Neuronal stem cell (in vitro differentiated cells): ENCODE measurements at regions not wholly inside any gene's neighbourhood (a gene's known extent, or its start where the extent isn't known, plus 50 kb on each side); places are given as distances from the start of the nearest gene placed in this dataset.

Experiments
- DNase-seq: peaks from one replicate; pipeline ENCODE4 v3.0.0-alpha.2; 2013; ENCODE audit warnings: low spot score
- H2AFZ ChIP-seq: one replicate; pipeline ENCODE4 v1.6.1; 2013; ENCODE audit warnings: mild to moderate bottlenecking, low read length, inconsistent platforms
- H2AK5ac ChIP-seq: 2 replicates; pipeline ENCODE4 v1.6.1; 2013; ENCODE audit warnings: low read depth, mild to moderate bottlenecking, inconsistent platforms, low read length, moderate library complexity, mixed read lengths
- H2BK120ac ChIP-seq: 2 replicates; pipeline ENCODE4 v1.6.1; 2013; ENCODE audit warnings: low read depth, mild to moderate bottlenecking, inconsistent platforms, low read length, moderate library complexity, mixed read lengths
- H2BK12ac ChIP-seq: one replicate; pipeline ENCODE4 v1.6.1; 2013; ENCODE audit warnings: low read length, inconsistent platforms
- H2BK15ac ChIP-seq: 2 replicates; pipeline ENCODE4 v1.6.1; 2013; ENCODE audit warnings: mild to moderate bottlenecking, low read length, inconsistent platforms, mixed read lengths
- H2BK5ac ChIP-seq: one replicate; pipeline ENCODE4 v1.6.1; 2013; ENCODE audit warnings: inconsistent platforms, mild to moderate bottlenecking, low read length, moderate library complexity
- H3K14ac ChIP-seq: one replicate; pipeline ENCODE4 v1.6.1; 2013; ENCODE audit warnings: low read length, inconsistent platforms
- H3K18ac ChIP-seq: 2 replicates; pipeline ENCODE4 v1.6.1; 2013; ENCODE audit warnings: low read length, inconsistent platforms
- H3K23ac ChIP-seq: 2 replicates; pipeline ENCODE4 v1.6.1; 2013; ENCODE audit warnings: low read depth, mild to moderate bottlenecking, mixed read lengths, low read length, inconsistent platforms; ENCODE audit not compliant: poor library complexity
- H3K27ac ChIP-seq: replicated peaks from 3 replicates; pipeline ENCODE4 v1.5.1; 2013; ENCODE audit warnings: low read length, inconsistent platforms
- H3K27me3 ChIP-seq, 3 experiments: 2 replicates each; pipeline ENCODE4 v1.6.1; 2013; ENCODE audit warnings: low read length in 3 of 3, mild to moderate bottlenecking in 2 of 3, inconsistent platforms in 1 of 3, low read depth in 1 of 3, mixed read lengths in 1 of 3, moderate library complexity in 1 of 3; ENCODE audit not compliant: control insufficient read depth in 3 of 3, insufficient read depth in 3 of 3
- H3K36me3 ChIP-seq, 2 donors: replicated peaks in 1 of 2; 2 replicates each; pipeline ENCODE4 v1.6.1; 2013; ENCODE audit warnings: low read length in 2 of 2; ENCODE audit not compliant: control insufficient read depth in 2 of 2, insufficient read depth in 2 of 2
- H3K4ac ChIP-seq: 2 replicates; pipeline ENCODE4 v1.6.1; 2013; ENCODE audit warnings: inconsistent platforms, mild to moderate bottlenecking, low read length, moderate library complexity
- H3K4me1 ChIP-seq, 2 donors: 1 replicate in 1 of 2; 2 replicates in 1 of 2; pipeline ENCODE4 v1.6.1; 2013; ENCODE audit warnings: low read length in 2 of 2, low read depth in 1 of 2; ENCODE audit not compliant: control insufficient read depth in 2 of 2, insufficient read depth in 1 of 2
- H3K4me2 ChIP-seq: one replicate; pipeline ENCODE4 v1.6.1; 2013; ENCODE audit warnings: mild to moderate bottlenecking, low read length, inconsistent platforms; ENCODE audit not compliant: insufficient read depth, poor library complexity, severe bottlenecking
- H3K4me3 ChIP-seq, 2 donors: 2 replicates each; pipeline ENCODE4 v1.5.1; 2013; ENCODE audit warnings: low read length in 2 of 2, mild to moderate bottlenecking in 2 of 2, inconsistent platforms in 1 of 2, moderate library complexity in 1 of 2
- H3K79me1 ChIP-seq: one replicate; pipeline ENCODE4 v1.6.1; 2013; ENCODE audit warnings: low read depth, mild to moderate bottlenecking, inconsistent platforms, low read length, moderate library complexity
- H3K9ac ChIP-seq: one replicate; pipeline ENCODE4 v1.6.1; 2013; ENCODE audit warnings: mild to moderate bottlenecking, low read depth, low read length, inconsistent platforms; ENCODE audit not compliant: poor library complexity
- H3K9me3 ChIP-seq, 2 donors: replicated peaks in 1 of 2; 2 replicates each; pipeline versions ENCODE3 to v1.6.1; 2013; ENCODE audit warnings: low read length in 2 of 2, mild to moderate bottlenecking in 2 of 2, inconsistent platforms in 1 of 2, low read depth in 1 of 2, mixed read lengths in 1 of 2, moderate library complexity in 1 of 2; ENCODE audit not compliant: control insufficient read depth in 2 of 2, insufficient read depth in 1 of 2
- H4K8ac ChIP-seq: one replicate; pipeline ENCODE4 v1.6.1; 2013; ENCODE audit warnings: low read depth, mild to moderate bottlenecking, inconsistent platforms, low read length, moderate library complexity
- H4K91ac ChIP-seq: one replicate; pipeline ENCODE4 v1.6.1; 2013; ENCODE audit warnings: low read length, low read depth, mild to moderate bottlenecking, inconsistent platforms; ENCODE audit not compliant: poor library complexity
- WGBS, 2 donors: extraction: QIAGEN DNeasy Blood & Tissue Kit; methylation state at CpG; one replicate each; pipeline ENCODE4 v1.1.7; 2013; ENCODE audit warnings: missing lambda C conversion rate in 2 of 2, mixed read lengths in 1 of 2; ENCODE audit not compliant: insufficient read length in 2 of 2, insufficient replicate concordance in 1 of 2; ENCODE audit errors: extremely low coverage in 2 of 2; 5-methylcytosine and 5-hydroxymethylcytosine counted together

DNA sequence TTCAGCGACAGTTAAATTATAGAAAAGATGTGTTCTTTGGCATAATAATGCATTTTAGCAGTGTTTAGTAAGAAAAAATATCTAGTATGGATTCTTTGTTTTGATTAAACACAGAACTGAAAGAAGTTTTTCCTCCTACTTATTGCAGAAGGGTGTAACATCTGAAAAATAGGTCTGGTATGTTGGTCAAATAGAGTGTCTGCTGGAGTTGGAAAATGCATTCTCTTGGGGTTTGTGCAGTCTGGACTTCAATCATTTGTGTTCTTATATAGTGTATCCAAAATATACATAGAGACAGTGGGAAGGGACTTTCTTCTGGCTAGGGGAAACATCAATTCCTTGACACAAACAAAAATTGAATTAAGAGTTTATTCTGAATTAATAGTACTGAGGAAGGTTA is 132.4 kb upstream of the MAN1A1 start:
- Histone ChIP-seq H3K79me1 (no peaks in the 10 kb centered on the region), H3K18ac (no peak overlapping the region), H3K36me3 (no peaks in the 10 kb centered on the region), H3K4ac (no peak overlapping the region), H3K4me3 (no peak overlapping the region), H3K9ac (no peak overlapping the region), H2BK12ac (no peak overlapping the region), H2BK15ac (no peak overlapping the region), H4K91ac (no peak overlapping the region), H2BK5ac (no peak overlapping the region), H2BK120ac (no peak overlapping the region), H3K27me3 (no peaks in the 10 kb centered on the region), H3K14ac (no peak overlapping the region), H3K9me3 (no peaks in the 10 kb centered on the region), H2AK5ac (no peak overlapping the region), H2AFZ (no peak overlapping the region), H3K27ac (no peak overlapping the region), H4K8ac (no peak overlapping the region), H3K4me2 (no peak overlapping the region), H3K23ac (no peak overlapping the region), H3K4me1 (peaks cover 0 to 2% of the 10 kb centered on the region in 2 donors)
- DNase-seq: no peak
- WGBS, 2 donors: no CpG with 5 or more reads among the region's 1 CpG

DNA sequence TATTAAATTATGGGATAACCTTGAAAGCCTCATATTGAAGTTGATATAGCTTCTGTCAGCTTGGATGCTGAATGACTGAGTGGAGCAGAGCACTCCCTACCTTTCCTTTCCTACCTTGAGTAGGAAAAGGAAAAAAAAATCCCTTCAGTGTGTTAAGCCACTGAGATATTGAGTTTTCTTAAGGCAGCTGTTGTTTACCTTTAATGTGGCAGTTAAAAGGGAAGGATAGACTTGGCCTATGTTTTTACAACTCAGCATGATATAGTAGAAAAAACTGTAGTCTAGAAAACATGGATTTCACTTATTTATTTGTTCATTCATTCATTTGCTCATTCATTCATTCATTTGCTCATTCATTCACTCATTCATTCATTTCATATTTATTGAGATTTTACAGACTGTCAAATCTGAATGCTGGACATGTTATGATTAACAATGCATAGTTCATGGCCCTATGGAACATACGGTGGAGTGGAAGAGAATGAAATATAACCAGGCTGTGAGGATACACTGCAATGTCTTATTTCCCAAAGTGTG is 131.5 kb upstream of the MAN1A1 start:
- no peak for DNase-seq
- Histone ChIP-seq H3K27me3 (no peaks in the 10 kb centered on the region), H3K27ac (no peak overlapping the region), H3K18ac (no peak overlapping the region), H3K9ac (no peak overlapping the region), H3K4ac (no peak overlapping the region), H2BK5ac (no peak overlapping the region), H3K4me1 (peaks cover 2 to 8% of the 10 kb centered on the region in 2 donors), H3K9me3 (no peaks in the 10 kb centered on the region), H3K79me1 (no peaks in the 10 kb centered on the region), H4K8ac (no peak overlapping the region), H2BK15ac (no peak overlapping the region), H3K14ac (no peak overlapping the region), H4K91ac (no peak overlapping the region), H3K4me3 (no peak overlapping the region), H2BK12ac (no peak overlapping the region), H2AFZ (no peak overlapping the region), H3K36me3 (no peaks in the 10 kb centered on the region), H2AK5ac (no peak overlapping the region), H3K4me2 (no peak overlapping the region), H3K23ac (no peak overlapping the region), H2BK120ac (no peak overlapping the region)
- WGBS, 2 donors: no CpG with 5 or more reads among the region's 1 CpG

DNA sequence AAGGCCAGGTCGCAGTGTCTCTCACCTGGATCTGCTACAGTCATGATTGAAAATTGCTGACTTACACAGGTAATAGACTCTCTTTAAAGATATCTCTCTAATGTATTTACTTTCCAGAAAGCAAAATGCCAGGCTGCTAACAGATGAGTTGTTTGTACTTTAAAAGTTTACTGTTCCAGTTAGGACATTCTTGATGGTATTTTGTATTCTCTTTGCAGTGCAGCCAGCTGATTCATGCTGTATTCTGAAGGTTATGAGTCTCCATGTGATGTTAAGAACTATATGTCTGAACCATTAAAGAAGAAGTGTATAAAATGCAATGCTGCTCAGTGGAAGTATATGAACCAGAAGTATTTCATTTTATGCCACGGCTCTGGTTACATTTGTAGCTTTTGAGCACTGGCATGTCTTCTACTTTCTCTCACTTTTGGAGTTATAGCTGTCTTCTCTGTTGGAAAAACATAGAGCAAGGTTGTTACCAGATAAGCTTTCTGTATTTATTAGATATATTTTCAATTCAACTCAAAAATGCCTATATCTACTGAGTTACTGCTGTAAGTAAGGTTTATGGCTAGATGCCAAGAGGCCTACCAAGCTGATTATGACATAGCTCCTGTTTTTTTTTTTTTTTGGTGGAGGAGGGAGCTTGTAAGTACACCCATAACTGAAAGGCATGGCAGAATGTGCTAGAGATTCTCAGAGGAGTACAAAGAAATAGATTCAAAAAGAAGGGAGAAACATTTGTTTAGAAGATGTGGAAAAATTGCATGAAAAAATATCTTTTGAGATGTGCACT is 130.5 kb upstream of the MAN1A1 start:
- no peak overlapping the region for H3K18ac ChIP-seq
- no peak overlapping the region for H2AK5ac ChIP-seq
- peaks cover 2 to 8% of the 10 kb centered on the region in 2 donors for H3K4me1 ChIP-seq
- no peaks in the 10 kb centered on the region for H3K79me1 ChIP-seq
- no peak overlapping the region for H2BK120ac ChIP-seq
- no peak overlapping the region for H3K23ac ChIP-seq
- no peak overlapping the region for H3K27ac ChIP-seq
- no peak overlapping the region for H3K9ac ChIP-seq
- no peak overlapping the region for H3K4ac ChIP-seq
- no peak overlapping the region for H2BK12ac ChIP-seq
- H3K9me3 ChIP-seq: no peaks in the 10 kb centered on the region
- H3K27me3 ChIP-seq: no peaks in the 10 kb centered on the region
- H2AFZ ChIP-seq: no peak overlapping the region
- H3K14ac ChIP-seq: no peak overlapping the region
- H2BK15ac ChIP-seq: no peak overlapping the region
- H3K4me3 ChIP-seq: no peak overlapping the region
- no peaks in the 10 kb centered on the region for H3K36me3 ChIP-seq
- no peak overlapping the region for H4K8ac ChIP-seq
- H4K91ac ChIP-seq: no peak overlapping the region
- no peak for DNase-seq
- H2BK5ac ChIP-seq: no peak overlapping the region
- H3K4me2 ChIP-seq: no peak overlapping the region
- WGBS, 2 donors: no CpG with 5 or more reads among the region's 2 CpGs

DNA sequence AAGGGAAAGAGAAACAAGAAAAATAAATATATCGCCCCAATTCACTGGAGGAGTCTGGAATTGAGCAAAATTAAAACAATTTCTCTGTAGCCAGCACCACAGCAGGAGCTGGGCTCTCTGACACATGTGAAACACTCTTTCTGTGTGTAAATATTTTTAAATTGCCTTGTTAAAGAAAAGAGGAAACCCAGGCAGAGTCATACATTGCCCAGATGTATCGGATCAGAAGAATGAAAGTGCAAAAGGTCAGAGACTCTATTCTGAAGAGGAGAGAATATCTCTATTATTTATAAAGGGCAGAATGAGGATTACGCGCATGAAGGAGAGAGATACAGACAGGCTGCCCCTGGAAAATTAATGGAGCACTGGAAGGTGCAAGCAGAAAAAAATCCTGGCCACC is 127.0 kb upstream of the MAN1A1 start:
- H3K27ac ChIP-seq: no peak overlapping the region
- no peak overlapping the region for H3K4ac ChIP-seq
- H3K27me3 ChIP-seq: no peaks in the 10 kb centered on the region
- H3K4me3 ChIP-seq: no peak overlapping the region
- H2BK5ac ChIP-seq: no peak overlapping the region
- H3K36me3 ChIP-seq: no peaks in the 10 kb centered on the region
- no peak overlapping the region for H3K4me2 ChIP-seq
- DNase-seq: no peak
- H3K9ac ChIP-seq: no peak overlapping the region
- no peak overlapping the region for H3K14ac ChIP-seq
- no peak overlapping the region for H2BK12ac ChIP-seq
- no peak overlapping the region for H4K91ac ChIP-seq
- H3K18ac ChIP-seq: no peak overlapping the region
- no peaks in the 10 kb centered on the region for H3K9me3 ChIP-seq
- no peak overlapping the region for H4K8ac ChIP-seq
- no CpG with 5 or more reads among the region's 4 CpGs for WGBS, 2 donors
- H3K23ac ChIP-seq: no peak overlapping the region
- no peak overlapping the region for H2AK5ac ChIP-seq
- H2BK120ac ChIP-seq: no peak overlapping the region
- no peak overlapping the region for H2BK15ac ChIP-seq
- H3K4me1 ChIP-seq: peaks cover 0 to 8% of the 10 kb centered on the region in 2 donors
- H2AFZ ChIP-seq: peak overlapping the region; percentile 24
- no peaks in the 10 kb centered on the region for H3K79me1 ChIP-seq
